ENCODE measurements at regions not wholly inside any gene's neighbourhood (a gene's known extent, or its start where the extent isn't known, plus 50 kb on each side); places are given as distances from the start of the nearest gene placed in this dataset.

DNA sequence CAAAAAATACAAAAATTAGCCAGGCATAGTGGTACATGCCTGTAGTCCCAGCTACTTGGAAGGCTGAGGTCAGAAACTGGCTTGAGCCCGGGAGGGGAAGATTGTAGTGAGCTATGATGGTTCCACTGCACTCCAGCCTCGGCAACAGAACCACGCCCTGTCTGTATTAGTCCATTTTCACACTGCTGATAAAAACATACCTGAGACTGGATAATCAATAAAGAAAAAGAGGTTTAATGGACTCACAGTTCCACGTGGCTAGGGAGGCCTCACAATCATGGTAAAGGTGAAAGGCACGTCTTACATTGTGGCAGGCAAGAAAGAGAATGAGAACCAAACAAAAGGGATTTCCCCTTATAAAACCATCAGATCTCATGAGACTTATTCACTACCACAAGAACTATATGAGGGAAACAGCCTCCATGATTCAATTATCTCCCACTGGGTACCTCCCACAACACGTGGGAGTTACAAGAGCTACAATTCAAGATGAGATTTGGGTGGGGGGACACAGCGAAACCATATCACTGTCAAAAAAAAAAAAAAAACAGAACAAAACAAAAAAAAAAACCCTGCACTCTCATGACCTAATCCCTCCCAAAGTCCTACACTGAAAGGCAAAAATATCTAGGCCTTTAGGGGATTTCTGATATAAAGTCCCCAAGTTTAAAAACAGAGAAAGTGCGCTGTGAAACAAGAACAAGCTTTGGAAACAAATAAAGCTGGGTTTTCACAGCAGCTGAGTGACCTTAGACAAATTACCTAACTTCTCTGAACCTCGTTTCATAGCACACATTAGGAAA lies 224.7 kb downstream of the IGSF11 start:
- Histone ChIP-seq H3K27me3 (ENCODE audit: insufficient read depth, low read length) (no peaks in the 10 kb centered on the region), H3K4me1 (ENCODE audit: insufficient read depth, low read length) (no peaks in the 10 kb centered on the region), H3K4me3 (ENCODE audit: low read length) (no peak overlapping the region), H3K9me3 (ENCODE audit: low read depth, low read length) (no peaks in the 10 kb centered on the region)

GRCh38 chr3:118810499-118811035 lies 224.1 kb downstream of the IGSF11 start:
- Histone ChIP-seq H3K9me3 (ENCODE audit: low read depth, low read length) (no peaks in the 10 kb centered on the region), H3K4me3 (ENCODE audit: low read length) (no peak overlapping the region), H3K4me1 (ENCODE audit: insufficient read depth, low read length) (no peaks in the 10 kb centered on the region), H3K27me3 (ENCODE audit: insufficient read depth, low read length) (no peaks in the 10 kb centered on the region)

DNA sequence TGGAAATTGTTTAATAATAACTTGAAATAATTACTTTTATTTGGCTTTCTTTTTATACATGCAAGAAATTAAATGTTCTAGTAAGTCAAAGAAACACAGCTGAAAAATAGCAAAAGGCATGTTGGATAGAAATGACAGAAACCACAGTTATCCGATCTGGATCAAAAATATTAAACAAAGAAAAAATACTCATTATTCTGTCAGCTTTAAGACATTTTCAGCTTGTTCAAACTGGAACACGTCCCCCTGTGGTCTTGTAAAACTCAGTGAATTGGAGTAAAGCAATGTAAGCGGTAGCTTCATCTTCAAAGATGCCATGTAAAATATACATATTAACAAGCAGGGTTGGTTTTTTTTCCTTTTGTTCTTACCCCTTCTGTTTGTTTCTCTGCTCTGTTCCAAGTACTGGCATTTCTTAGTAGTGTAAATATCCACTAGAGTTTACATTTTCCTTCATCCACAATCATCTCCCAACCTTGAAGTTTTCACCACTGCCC lies 223.4 kb downstream of the IGSF11 start:
- Histone ChIP-seq H3K4me1 (ENCODE audit: insufficient read depth, low read length) (no peaks in the 10 kb centered on the region), H3K4me3 (ENCODE audit: low read length) (no peak overlapping the region), H3K27me3 (ENCODE audit: insufficient read depth, low read length) (no peaks in the 10 kb centered on the region), H3K9me3 (ENCODE audit: low read depth, low read length) (no peaks in the 10 kb centered on the region)

- no peaks in the 10 kb centered on the region for H3K9me3 ChIP-seq (ENCODE audit: low read depth, low read length)
- H3K4me3 ChIP-seq (ENCODE audit: low read length) = no peak overlapping the region
- no peaks in the 10 kb centered on the region for H3K4me1 ChIP-seq (ENCODE audit: insufficient read depth, low read length)
- no peaks in the 10 kb centered on the region for H3K27me3 ChIP-seq (ENCODE audit: insufficient read depth, low read length)
Observed at GRCh38 chr3:118813472-118813871, 221.2 kb downstream of the IGSF11 start.

GRCh38 chr3:118817748-118818165 lies 216.9 kb downstream of the IGSF11 start:
- no peaks in the 10 kb centered on the region for H3K9me3 ChIP-seq (ENCODE audit: low read depth, low read length)
- no peak overlapping the region for H3K4me3 ChIP-seq (ENCODE audit: low read length)
- H3K27me3 ChIP-seq (ENCODE audit: insufficient read depth, low read length) = no peaks in the 10 kb centered on the region
- H3K4me1 ChIP-seq (ENCODE audit: insufficient read depth, low read length) = no peaks in the 10 kb centered on the region

DNA sequence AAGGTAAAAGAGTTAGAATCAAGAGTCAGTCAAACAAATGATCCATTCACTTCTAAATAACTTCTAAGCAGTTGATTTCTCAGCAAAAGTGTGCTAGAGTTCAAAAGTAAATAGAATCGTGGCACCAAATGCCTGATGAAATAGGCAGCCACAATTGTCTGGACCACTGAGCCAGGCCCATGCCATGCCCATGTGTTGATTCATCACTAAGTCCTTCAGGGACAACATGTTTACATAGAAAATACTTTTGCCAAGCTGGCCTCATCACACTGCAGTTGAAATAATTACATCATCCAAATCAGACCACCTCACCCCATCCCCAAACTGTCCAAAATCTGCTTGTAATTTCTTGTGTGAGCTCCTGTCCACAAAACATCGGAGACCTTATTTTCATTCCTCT lies 216.3 kb downstream of the IGSF11 start:
- H3K27me3 ChIP-seq (ENCODE audit: insufficient read depth, low read length) = no peaks in the 10 kb centered on the region
- no peaks in the 10 kb centered on the region for H3K9me3 ChIP-seq (ENCODE audit: low read depth, low read length)
- H3K4me3 ChIP-seq (ENCODE audit: low read length) = no peak overlapping the region

DNA sequence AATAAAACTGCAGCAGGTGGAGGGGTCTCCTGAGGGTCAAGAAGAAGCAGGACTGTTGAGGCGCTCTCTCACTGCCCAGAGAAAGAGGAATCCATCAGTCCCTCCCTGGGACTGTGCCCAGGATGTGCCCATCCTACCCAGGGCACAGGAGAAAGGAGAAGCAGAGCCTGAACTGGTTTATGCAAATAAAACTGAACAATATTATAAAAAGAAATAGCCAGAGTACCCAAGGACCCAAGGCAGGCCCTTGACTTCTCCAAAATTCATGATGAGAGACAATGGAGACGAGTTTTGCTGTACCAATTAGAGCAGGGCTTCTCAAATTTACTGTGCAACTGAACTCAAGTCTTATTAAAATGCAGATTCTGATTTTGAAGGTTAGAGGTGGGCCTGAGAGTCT lies 211.0 kb downstream of the IGSF11 start:
- H3K9me3 ChIP-seq (ENCODE audit: low read depth, low read length) = no peaks in the 10 kb centered on the region
- H3K27me3 ChIP-seq (ENCODE audit: insufficient read depth, low read length) = no peaks in the 10 kb centered on the region
- no peak overlapping the region for H3K4me3 ChIP-seq (ENCODE audit: low read length)
- no peaks in the 10 kb centered on the region for H3K4me1 ChIP-seq (ENCODE audit: insufficient read depth, low read length)

More for the DNA sequence above, 216.3 kb downstream of the IGSF11 start:
- no peaks in the 10 kb centered on the region for H3K4me1 ChIP-seq (ENCODE audit: insufficient read depth, low read length)

DNA sequence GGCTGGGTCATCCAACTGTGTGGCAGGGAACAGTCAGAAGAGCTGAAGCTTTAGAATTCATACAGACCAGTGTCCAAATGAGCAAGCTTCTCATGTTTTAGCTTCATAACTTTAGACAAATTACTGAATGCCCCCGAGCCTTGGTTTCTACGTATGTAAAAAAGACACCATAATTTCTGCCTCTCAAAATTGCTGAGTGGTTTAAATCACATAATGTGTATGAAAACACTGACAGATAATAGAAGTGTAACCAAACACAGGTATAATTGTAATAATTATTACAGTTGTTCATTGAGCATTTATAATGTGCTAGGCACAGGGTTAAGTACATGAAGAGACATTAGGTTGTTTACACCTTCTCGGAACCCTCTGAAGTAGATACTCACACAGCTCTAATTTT lies 207.2 kb downstream of the IGSF11 start:
- Histone ChIP-seq H3K9me3 (ENCODE audit: low read depth, low read length) (no peaks in the 10 kb centered on the region), H3K27me3 (ENCODE audit: insufficient read depth, low read length) (no peaks in the 10 kb centered on the region), H3K4me1 (ENCODE audit: insufficient read depth, low read length) (no peaks in the 10 kb centered on the region), H3K4me3 (ENCODE audit: low read length) (no peak overlapping the region)

DNA sequence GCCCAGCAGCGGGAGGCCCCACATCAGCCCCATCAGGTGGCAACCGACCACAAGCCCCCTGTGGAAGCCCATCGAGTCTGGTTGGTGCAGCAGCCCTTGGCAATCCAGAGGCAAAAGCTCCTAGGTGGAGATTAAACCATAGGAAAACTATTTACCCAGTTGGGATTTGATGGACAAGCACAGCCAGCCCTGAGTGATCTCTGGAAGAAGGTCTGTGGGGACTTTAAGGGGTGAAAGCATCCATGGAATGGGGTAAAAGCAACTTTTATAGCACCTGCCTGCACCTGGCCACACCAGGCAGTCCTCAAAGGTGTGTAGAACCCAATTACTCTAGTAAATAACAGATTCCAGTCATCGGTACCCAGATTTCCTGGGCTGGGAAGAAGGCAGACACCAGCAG lies 206.3 kb downstream of the IGSF11 start:
- H3K27me3 ChIP-seq (ENCODE audit: insufficient read depth, low read length) = no peaks in the 10 kb centered on the region
- H3K9me3 ChIP-seq (ENCODE audit: low read depth, low read length) = no peaks in the 10 kb centered on the region
- H3K4me3 ChIP-seq (ENCODE audit: low read length) = no peak overlapping the region
- no peaks in the 10 kb centered on the region for H3K4me1 ChIP-seq (ENCODE audit: insufficient read depth, low read length)

DNA sequence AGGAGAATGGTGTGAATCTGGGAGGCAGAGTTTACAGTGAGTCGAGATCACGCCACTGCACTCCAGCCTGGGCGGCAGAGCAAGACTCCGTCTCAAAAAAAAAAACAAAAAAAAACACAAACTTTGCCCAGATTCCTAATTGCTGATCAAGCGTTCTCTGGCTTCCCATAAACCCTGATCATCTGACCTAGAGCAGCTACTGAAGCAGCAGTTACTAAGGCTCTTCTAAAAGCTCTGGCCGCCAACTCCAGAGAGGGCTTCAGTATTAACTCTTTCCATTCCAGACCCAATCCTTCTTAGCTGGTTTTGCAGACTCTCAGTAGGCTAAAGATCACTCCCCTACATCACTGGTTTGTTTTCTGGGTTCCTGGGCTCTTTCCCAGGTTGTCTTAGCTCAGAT lies 201.6 kb downstream of the IGSF11 start:
- Histone ChIP-seq H3K9me3 (ENCODE audit: low read depth, low read length) (no peaks in the 10 kb centered on the region), H3K4me1 (ENCODE audit: insufficient read depth, low read length) (no peaks in the 10 kb centered on the region), H3K4me3 (ENCODE audit: low read length) (no peak overlapping the region), H3K27me3 (ENCODE audit: insufficient read depth, low read length) (no peaks in the 10 kb centered on the region)

DNA sequence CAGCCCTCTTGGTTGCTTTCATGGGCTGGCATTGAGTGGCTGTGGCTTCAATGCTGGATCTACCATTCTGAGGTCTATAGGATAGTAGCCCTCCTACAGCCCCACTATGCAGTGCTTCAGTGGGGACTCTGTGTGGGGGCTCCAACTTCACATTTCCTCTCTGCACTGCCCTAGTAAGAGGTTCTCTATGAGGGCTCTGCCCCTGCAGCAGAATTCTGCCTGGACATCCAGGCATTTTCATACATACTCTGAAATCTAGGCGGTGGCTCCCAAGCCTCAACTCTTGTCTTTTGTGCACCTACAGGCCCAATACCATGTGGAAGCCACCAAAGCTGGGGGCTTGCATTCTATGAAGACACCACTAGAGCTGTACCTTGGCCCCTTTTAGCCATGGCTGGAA lies 195.8 kb downstream of the IGSF11 start:
- no peaks in the 10 kb centered on the region for H3K4me1 ChIP-seq (ENCODE audit: insufficient read depth, low read length)
- H3K9me3 ChIP-seq (ENCODE audit: low read depth, low read length) = peaks cover 24% of the 10 kb centered on the region
- no peaks in the 10 kb centered on the region for H3K27me3 ChIP-seq (ENCODE audit: insufficient read depth, low read length)
- no peak overlapping the region for H3K4me3 ChIP-seq (ENCODE audit: low read length)

DNA sequence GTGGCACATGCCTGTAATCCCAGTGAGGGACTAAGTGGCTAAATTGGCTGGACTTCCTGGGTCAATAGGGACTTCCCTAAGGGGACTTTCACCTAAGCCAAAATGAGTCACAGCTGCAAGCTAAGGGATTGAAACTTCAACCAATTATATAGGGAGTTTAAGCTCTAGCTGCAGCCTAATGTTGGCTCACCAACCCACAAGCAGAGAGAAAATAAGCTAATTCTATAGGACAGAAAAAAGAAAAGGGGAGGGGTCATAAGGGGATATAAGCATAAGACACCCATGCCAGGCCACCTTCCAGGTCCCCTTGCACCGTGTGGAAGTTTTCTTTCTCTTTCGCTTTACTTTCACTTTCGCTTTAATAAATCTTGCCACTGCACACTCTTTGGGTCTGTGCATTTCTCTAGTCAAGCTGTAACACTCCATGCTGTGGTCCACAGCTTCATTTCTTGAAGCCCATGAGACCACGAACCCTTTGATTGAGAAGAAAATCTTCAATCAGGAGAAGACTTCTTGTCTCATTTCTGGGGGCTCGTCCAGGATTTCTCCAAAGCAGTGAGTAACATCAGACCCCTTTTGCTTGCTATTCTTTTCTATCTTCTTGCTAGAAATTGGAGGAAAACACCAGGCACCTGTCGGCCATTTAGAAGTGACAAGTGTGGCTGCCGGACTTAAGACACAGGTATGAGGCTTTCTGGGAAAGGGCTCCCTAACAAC lies 192.3 kb downstream of the IGSF11 start:
- H3K27me3 ChIP-seq (ENCODE audit: insufficient read depth, low read length) = no peaks in the 10 kb centered on the region
- no peaks in the 10 kb centered on the region for H3K4me1 ChIP-seq (ENCODE audit: insufficient read depth, low read length)
- H3K4me3 ChIP-seq (ENCODE audit: low read length) = no peak overlapping the region
- peaks cover 24% of the 10 kb centered on the region for H3K9me3 ChIP-seq (ENCODE audit: low read depth, low read length)

DNA sequence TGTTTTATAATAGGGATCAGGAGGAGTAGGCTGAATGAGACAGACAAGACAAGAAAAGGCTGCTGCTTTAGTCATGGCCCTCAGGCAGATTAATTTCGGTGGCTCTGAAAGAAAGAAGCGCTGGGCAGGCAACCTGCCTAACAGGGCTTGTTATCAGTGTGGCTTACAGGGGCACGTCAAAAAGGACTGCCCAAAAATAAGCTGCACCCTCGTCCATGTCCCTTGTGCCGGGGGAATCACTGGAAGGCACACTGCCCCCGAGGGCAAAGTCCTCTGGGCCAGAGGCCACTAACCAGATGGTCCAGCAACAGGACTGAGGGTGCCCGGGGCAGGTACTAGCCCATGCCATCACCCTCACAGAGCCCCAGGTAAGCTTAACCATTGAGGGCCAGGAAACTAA lies 188.5 kb downstream of the IGSF11 start:
- Histone ChIP-seq H3K27me3 (ENCODE audit: insufficient read depth, low read length) (no peaks in the 10 kb centered on the region), H3K4me1 (ENCODE audit: insufficient read depth, low read length) (no peaks in the 10 kb centered on the region), H3K4me3 (ENCODE audit: low read length) (no peak overlapping the region), H3K9me3 (ENCODE audit: low read depth, low read length) (peaks cover 24% of the 10 kb centered on the region)

Measured in mononuclear cell (primary cell).